ENCODE measurements at regions not wholly inside any gene's neighbourhood (a gene's known extent, or its start where the extent isn't known, plus 50 kb on each side); places are given as distances from the start of the nearest gene placed in this dataset.
"Not testable (repeated sequence)": the region's sequence is repeated elsewhere in the genome, so short reads cannot be mapped to it uniquely, and the experiment has no call there.

DNA sequence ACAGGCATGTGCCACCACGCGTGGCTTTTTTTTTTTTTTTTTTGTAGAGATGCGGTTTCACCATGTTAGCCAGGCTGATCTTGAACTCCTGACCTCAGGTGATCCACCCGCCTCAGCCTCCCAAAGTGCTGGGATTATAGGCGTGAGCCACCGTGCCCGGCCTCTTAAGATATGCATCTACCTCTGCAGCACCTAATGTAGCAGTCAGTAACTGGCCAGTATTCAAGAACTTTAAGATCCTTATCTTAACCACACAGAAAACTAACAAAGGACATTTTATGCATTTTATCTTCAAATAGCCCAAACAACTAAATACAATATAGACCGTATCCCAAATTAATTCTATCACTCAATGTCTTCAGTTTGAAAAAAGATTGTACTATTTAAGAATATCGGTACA, 618.7 kb downstream of the TLE1 start:
- DNase-seq = no peak
- Mint-ChIP-seq H3K36me3 (ENCODE audit: insufficient read depth, unreplicated experiment) (no peaks in the 10 kb centered on the region), H3K4me1 (ENCODE audit: low read depth, unreplicated experiment) (peaks cover 10% of the 10 kb centered on the region), H3K4me3 (ENCODE audit: low read depth, unreplicated experiment) (no peak overlapping the region), H3K9me3 (ENCODE audit: low read depth, unreplicated experiment) (peaks cover 11% of the 10 kb centered on the region), H3K27me3 (ENCODE audit: unreplicated experiment) (no peaks in the 10 kb centered on the region), H3K27ac (ENCODE audit: unreplicated experiment) (no peak overlapping the region)
- intact Hi-C loops (cut with micrococcal nuclease; ENCODE audit: unreplicated experiment) = no loop called here
- CTCF ChIA-PET = no interaction called here
- TF ChIP-seq, protein P1, sequence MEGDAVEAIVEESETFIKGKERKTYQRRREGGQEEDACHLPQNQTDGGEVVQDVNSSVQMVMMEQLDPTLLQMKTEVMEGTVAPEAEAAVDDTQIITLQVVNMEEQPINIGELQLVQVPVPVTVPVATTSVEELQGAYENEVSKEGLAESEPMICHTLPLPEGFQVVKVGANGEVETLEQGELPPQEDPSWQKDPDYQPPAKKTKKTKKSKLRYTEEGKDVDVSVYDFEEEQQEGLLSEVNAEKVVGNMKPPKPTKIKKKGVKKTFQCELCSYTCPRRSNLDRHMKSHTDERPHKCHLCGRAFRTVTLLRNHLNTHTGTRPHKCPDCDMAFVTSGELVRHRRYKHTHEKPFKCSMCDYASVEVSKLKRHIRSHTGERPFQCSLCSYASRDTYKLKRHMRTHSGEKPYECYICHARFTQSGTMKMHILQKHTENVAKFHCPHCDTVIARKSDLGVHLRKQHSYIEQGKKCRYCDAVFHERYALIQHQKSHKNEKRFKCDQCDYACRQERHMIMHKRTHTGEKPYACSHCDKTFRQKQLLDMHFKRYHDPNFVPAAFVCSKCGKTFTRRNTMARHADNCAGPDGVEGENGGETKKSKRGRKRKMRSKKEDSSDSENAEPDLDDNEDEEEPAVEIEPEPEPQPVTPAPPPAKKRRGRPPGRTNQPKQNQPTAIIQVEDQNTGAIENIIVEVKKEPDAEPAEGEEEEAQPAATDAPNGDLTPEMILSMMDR (IDR thresholded peaks at IDR 0.05; ENCODE audit: unreplicated experiment) = no peak
- BruUV-seq (replicated peaks) = no TSS peak

DNA sequence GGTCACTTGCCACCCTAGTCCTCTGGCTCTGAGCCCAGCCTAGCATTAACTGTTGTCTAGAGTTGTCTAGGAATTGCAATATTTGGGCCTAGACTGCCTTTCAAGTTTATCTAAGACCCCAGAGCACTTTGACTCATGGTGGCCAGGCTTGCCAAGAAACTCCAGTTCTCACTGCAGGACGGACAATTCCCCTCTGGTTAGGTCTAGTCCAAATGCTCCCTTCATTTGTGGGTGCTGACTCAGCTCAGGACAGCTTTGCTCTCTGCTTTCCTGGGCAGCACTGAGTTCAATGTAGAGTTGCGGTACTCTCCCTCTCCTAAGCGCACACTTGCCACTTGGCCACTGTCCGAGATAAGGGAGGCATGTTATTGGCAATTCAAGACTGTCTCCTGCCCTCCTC, 619.4 kb downstream of the TLE1 start:
- intact Hi-C loops (cut with micrococcal nuclease; ENCODE audit: unreplicated experiment) = no loop called here
- Mint-ChIP-seq H3K36me3 (ENCODE audit: insufficient read depth, unreplicated experiment) (no peaks in the 10 kb centered on the region), H3K27me3 (ENCODE audit: unreplicated experiment) (no peaks in the 10 kb centered on the region), H3K4me1 (ENCODE audit: low read depth, unreplicated experiment) (peaks cover 10% of the 10 kb centered on the region), H3K27ac (ENCODE audit: unreplicated experiment) (no peak overlapping the region), H3K4me3 (ENCODE audit: low read depth, unreplicated experiment) (no peak overlapping the region), H3K9me3 (ENCODE audit: low read depth, unreplicated experiment) (peaks cover 11% of the 10 kb centered on the region)
- CTCF ChIA-PET = no interaction called here
- TF ChIP-seq, protein P1 (IDR thresholded peaks at IDR 0.05; ENCODE audit: unreplicated experiment) = no peak
- BruUV-seq (replicated peaks) = no TSS peak
- no peak for DNase-seq

DNA sequence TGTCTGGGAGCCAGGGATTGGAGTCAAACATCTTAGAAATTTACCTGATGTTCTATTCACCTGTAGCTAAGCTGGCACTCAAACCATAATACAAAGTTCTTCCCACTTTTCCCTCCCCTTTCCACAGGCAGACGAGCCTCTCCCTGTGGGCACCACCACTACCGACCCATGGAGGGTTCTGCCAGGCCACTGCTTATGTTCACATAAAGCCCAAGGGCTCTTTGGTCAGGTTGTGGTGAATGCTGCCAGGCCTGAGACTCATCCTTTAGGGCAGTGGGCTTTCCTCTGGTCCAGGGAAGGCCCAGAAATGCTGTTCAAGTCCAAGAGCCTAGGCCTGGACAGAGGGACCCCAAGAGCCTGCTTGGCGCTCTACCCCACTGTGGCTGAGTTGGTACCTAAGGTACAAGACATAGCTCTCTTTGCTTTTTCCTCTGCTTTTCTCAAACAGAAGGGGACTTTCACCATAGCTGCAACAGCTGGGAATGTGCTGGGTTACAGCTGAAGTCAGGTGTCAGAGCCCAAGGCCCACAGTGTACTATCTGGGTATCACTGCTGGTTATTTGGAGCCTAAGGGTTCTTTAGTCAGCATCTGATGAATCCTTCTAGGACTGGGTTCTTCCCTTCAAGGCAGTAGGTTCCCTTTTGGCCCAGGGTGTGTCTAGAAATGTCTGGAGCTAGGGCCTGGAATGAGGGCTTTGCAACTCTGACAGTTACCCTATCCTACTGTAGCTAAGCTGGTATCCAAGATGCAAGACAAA, 620.1 kb downstream of the TLE1 start:
- CTCF ChIA-PET = no interaction called here
- H3K4me1 Mint-ChIP-seq (ENCODE audit: low read depth, unreplicated experiment) = peaks cover 10% of the 10 kb centered on the region
- peaks cover 11% of the 10 kb centered on the region for H3K9me3 Mint-ChIP-seq (ENCODE audit: low read depth, unreplicated experiment)
- no peak overlapping the region for H3K27ac Mint-ChIP-seq (ENCODE audit: unreplicated experiment)
- no peaks in the 10 kb centered on the region for H3K36me3 Mint-ChIP-seq (ENCODE audit: insufficient read depth, unreplicated experiment)
- no peaks in the 10 kb centered on the region for H3K27me3 Mint-ChIP-seq (ENCODE audit: unreplicated experiment)
- no TSS peak for BruUV-seq (replicated peaks)
- TF ChIP-seq, protein P1 (IDR thresholded peaks at IDR 0.05; ENCODE audit: unreplicated experiment) = no peak
- H3K4me3 Mint-ChIP-seq (ENCODE audit: low read depth, unreplicated experiment) = no peak overlapping the region
- no peak for DNase-seq
- intact Hi-C loops (cut with micrococcal nuclease; ENCODE audit: unreplicated experiment) = no loop called here

DNA sequence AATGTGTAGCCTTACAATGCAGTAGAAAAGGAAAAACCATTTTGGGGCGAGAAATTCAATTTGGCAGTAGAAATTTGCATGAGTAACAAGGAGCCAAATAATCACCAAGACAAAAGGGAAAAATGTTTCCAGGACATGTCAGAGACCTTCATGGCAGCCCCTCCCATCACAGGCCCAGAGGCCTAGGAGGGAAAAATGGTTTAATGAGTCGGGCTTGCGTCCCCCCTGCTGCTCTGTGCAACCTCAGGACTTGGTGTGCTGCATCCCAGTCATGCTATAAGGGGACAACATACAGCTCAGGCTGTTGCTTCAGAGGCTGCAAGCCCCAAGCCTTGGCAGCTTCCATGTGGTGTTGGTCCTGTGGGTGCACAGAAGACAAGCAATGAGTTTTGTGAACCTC, 626.4 kb downstream of the TLE1 start:
- not testable (repeated sequence) for H3K4me1 Mint-ChIP-seq (ENCODE audit: low read depth, unreplicated experiment)

DNA sequence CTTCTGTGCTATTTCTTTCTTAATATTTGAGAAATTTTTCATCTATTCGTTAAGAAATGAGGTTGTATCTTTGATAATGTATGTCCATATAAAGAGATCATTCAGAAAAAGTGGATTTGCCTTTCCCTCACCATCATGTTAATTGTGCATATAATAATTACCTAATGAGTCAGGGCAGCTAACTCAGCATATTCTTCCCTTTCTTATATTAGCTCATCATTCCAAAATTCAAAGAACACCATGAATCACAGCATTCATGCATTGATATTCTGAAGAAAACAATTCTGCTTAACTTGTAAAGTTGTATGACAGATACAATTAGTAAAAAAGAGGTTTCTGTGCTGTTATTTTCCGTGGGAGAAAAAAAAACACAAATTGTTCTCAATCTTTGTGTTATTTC, 630.6 kb downstream of the TLE1 start:
- H3K27ac Mint-ChIP-seq (ENCODE audit: unreplicated experiment) = no peak overlapping the region
- DNase-seq = no peak
- CTCF ChIA-PET = no interaction called here
- intact Hi-C loops (cut with micrococcal nuclease; ENCODE audit: unreplicated experiment) = no loop called here
- no peaks in the 10 kb centered on the region for H3K4me1 Mint-ChIP-seq (ENCODE audit: low read depth, unreplicated experiment)
- no peak overlapping the region for H3K4me3 Mint-ChIP-seq (ENCODE audit: low read depth, unreplicated experiment)
- TF ChIP-seq, protein P1 (IDR thresholded peaks at IDR 0.05; ENCODE audit: unreplicated experiment) = no peak
- no peaks in the 10 kb centered on the region for H3K36me3 Mint-ChIP-seq (ENCODE audit: insufficient read depth, unreplicated experiment)
- H3K27me3 Mint-ChIP-seq (ENCODE audit: unreplicated experiment) = no peaks in the 10 kb centered on the region
- BruUV-seq (replicated peaks) = no TSS peak
- H3K9me3 Mint-ChIP-seq (ENCODE audit: low read depth, unreplicated experiment) = peaks cover 3% of the 10 kb centered on the region

More for the DNA sequence above, 626.4 kb downstream of the TLE1 start:
- H3K9me3 Mint-ChIP-seq (ENCODE audit: low read depth, unreplicated experiment); BruUV-seq (replicated peaks); H3K27ac Mint-ChIP-seq (ENCODE audit: unreplicated experiment); H3K27me3 Mint-ChIP-seq (ENCODE audit: unreplicated experiment); DNase-seq; H3K4me3 Mint-ChIP-seq (ENCODE audit: low read depth, unreplicated experiment); CTCF ChIA-PET; intact Hi-C loops (cut with micrococcal nuclease; ENCODE audit: unreplicated experiment); H3K36me3 Mint-ChIP-seq (ENCODE audit: insufficient read depth, unreplicated experiment): not testable (repeated sequence)
